GM12878 (cell line): ENCODE measurements at regions not wholly inside any gene's neighbourhood (a gene's known extent, or its start where the extent isn't known, plus 50 kb on each side); places are given as distances from the start of the nearest gene placed in this dataset.

Experiments
- ATAC-seq: fragments of 200-7000 bp; cut with Tn5 transposase; 3 replicates; pipeline ENCODE4 v1.9.1; 2020; ENCODE audit warnings: mild to moderate bottlenecking, moderate library complexity
- BruUV-seq: library from RNA; stranded (reverse); fragments of 400-500 nt; replicated peaks from 2 replicates; lab custom pipeline; 2021; lab: Mats Ljungman, UMichigan
- CTCF ChIA-PET: fragments of 300-600 bp; sonication (Branson Sonifier 250); formaldehyde crosslinking; extraction: SDS; loops from one replicate; lab custom pipeline; 2021; ENCODE audit warnings: inconsistent platforms; lab: Yijun Ruan, JAX
- POLR2A ChIA-PET: fragments of 350-600 bp; formaldehyde crosslinking; extraction: SDS; loops from one replicate; lab custom pipeline; 2021; ENCODE audit warnings: inconsistent platforms; lab: Charles Lee
- RAD21 ChIA-PET: fragments of 300-600 bp; sonication (Branson Sonifier 250); formaldehyde crosslinking; loops from one replicate; lab custom pipeline; 2023; ENCODE audit warnings: antibody characterized with exemption; ENCODE audit not compliant: unreplicated experiment; lab: Charles Lee
- SMC1A ChIA-PET: fragments of 300-600 bp; sonication (Branson Sonifier 250); formaldehyde crosslinking; loops from one replicate; lab custom pipeline; 2023; ENCODE audit not compliant: unreplicated experiment, uncharacterized antibody; lab: Charles Lee
- DNase-seq: peaks from one replicate; pipeline ENCODE4 v3.0.0-alpha.2; 2011; ENCODE audit warnings: low read depth, low spot score
- FAIRE-seq: peaks from 3 replicates; lab custom pipeline; 2011; peaks lifted over from hg19 to GRCh38; lab: Jason Lieb, UNC
- H2AFZ ChIP-seq: 2 replicates; pipeline ENCODE4 v1.6.0; 2011; ENCODE audit warnings: low read depth, low read length, control low read depth; ENCODE audit not compliant: control insufficient read depth
- H3K27ac ChIP-seq: 2 replicates; pipeline ENCODE4 v1.5.1; 2011; ENCODE audit warnings: control low read depth; ENCODE audit not compliant: control insufficient read depth, insufficient read depth
- H3K27me3 ChIP-seq, 2 experiments: replicated peaks in 1 of 2; 2 replicates each; pipeline versions ENCODE4 v1.6.0 to v1.6.1; 2011; ENCODE audit warnings: low read length in 1 of 2; ENCODE audit not compliant: control insufficient read depth in 2 of 2, insufficient read depth in 2 of 2
- H3K36me3 ChIP-seq, 2 experiments: 2 replicates each; pipeline ENCODE4 v1.5.1; 2011; ENCODE audit warnings: low read length in 1 of 2; ENCODE audit not compliant: control insufficient read depth in 2 of 2, insufficient read depth in 2 of 2
- H3K4me1 ChIP-seq: 2 replicates; pipeline ENCODE4 v1.6.1; 2011; ENCODE audit warnings: mild to moderate bottlenecking, low read length, moderate library complexity, mixed read lengths; ENCODE audit not compliant: control insufficient read depth, insufficient read depth
- H3K4me2 ChIP-seq: 2 replicates; pipeline ENCODE4 v1.6.0; 2011; ENCODE audit warnings: control low read depth; ENCODE audit not compliant: control insufficient read depth, insufficient read depth
- H3K4me3 ChIP-seq: fragments of 200-600 bp; sonication (generic); 2 replicates; pipeline ENCODE4 v1.5.1; 2016
- H3K79me2 ChIP-seq: 2 replicates; pipeline ENCODE4 v1.6.0; 2011; ENCODE audit warnings: low read length; ENCODE audit not compliant: control insufficient read depth, insufficient read depth
- H3K9ac ChIP-seq: 2 replicates; pipeline ENCODE4 v1.8.0; 2011; ENCODE audit warnings: low read length, control low read depth, mixed read lengths; ENCODE audit not compliant: control insufficient read depth, insufficient read depth
- H3K9me3 ChIP-seq: replicated peaks from 3 replicates; pipeline ENCODE4 v1.5.1; 2011; ENCODE audit warnings: mild to moderate bottlenecking, low read length; ENCODE audit not compliant: control insufficient read depth, insufficient read depth
- H4K20me1 ChIP-seq: 2 replicates; pipeline ENCODE4 v1.6.0; 2011; ENCODE audit not compliant: control insufficient read depth, insufficient read depth
- BHLHE40 ChIP-seq, 2 experiments: fragments of 450-650 bp in 1 of 2; IDR thresholded peaks; 2 replicates each; pipeline ENCODE4 v1.6.1; 2011 to 2017; ENCODE audit warnings: low read depth in 2 of 2, borderline replicate concordance in 1 of 2, improper control_type of control experiment in 1 of 2, low read length in 1 of 2, mild to moderate bottlenecking in 1 of 2
- CEBPB ChIP-seq, 2 experiments: fragments of 150-350 bp in 1 of 2; IDR thresholded peaks; 2 replicates each; pipeline ENCODE4 v1.6.1; 2012 to 2014; ENCODE audit warnings: low read depth in 2 of 2, low read length in 2 of 2, borderline replicate concordance in 1 of 2, inconsistent platforms in 1 of 2
- ETV6 ChIP-seq, 2 experiments: fragments of 450-650 bp in 1 of 2; IDR thresholded peaks in 1 of 2; conservative IDR thresholded peaks in 1 of 2; 2 replicates each; pipeline ENCODE4 v1.6.1; 2014; ENCODE audit warnings: antibody characterized with exemption in 1 of 2, borderline replicate concordance in 1 of 2, low read depth in 1 of 2, mild to moderate bottlenecking in 1 of 2, moderate library complexity in 1 of 2
- FOS ChIP-seq: IDR thresholded peaks from 3 replicates; pipeline ENCODE4 v1.6.1; 2011; ENCODE audit warnings: borderline replicate concordance; ENCODE audit not compliant: insufficient read length; ENCODE audit errors: extremely low read depth
- IRF4 ChIP-seq: IDR thresholded peaks from 2 replicates; pipeline ENCODE4 v1.6.1; 2011; ENCODE audit warnings: low read depth, low read length
- JUNB ChIP-seq: IDR thresholded peaks from 2 replicates; pipeline ENCODE4 v1.6.1; 2016; ENCODE audit warnings: antibody characterized with exemption, mild to moderate bottlenecking
- STAT1 ChIP-seq: fragments of 450-650 bp; conservative IDR thresholded peaks from 2 replicates; pipeline ENCODE4 v1.6.1; 2014; ENCODE audit warnings: antibody characterized with exemption, mild to moderate bottlenecking
- TBL1XR1 ChIP-seq: IDR thresholded peaks from 2 replicates; pipeline ENCODE4 v1.6.1; 2012; ENCODE audit warnings: low read depth, low read length, improper control_type of control experiment
- TCF12 ChIP-seq: IDR thresholded peaks from 2 replicates; pipeline ENCODE4 v1.6.1; 2011; ENCODE audit warnings: low read depth, mild to moderate bottlenecking, low read length
- ZNF217 ChIP-seq: fragments of 450-650 bp; IDR thresholded peaks from 2 replicates; pipeline ENCODE4 v1.6.1; 2017; ENCODE audit warnings: antibody characterized with exemption, mild to moderate bottlenecking
- ZZZ3 ChIP-seq: IDR thresholded peaks from 2 replicates; pipeline ENCODE4 v1.6.1; 2011; ENCODE audit warnings: low read depth; ENCODE audit not compliant: control insufficient read depth, insufficient read length
- WGBS: methylation state at CpG from one replicate; pipeline ENCODE4 v1.1.6; 2016; ENCODE audit warnings: low lambda C conversion rate; ENCODE audit not compliant: insufficient replicate concordance, insufficient coverage; ENCODE audit errors: missing lambda C conversion rate; 5-methylcytosine and 5-hydroxymethylcytosine counted together
- in situ Hi-C: fragments of 300-500 bp; cut with MboI; formaldehyde crosslinking; loops from 9 replicates; pipeline ENCODE4 v1.14.3; 2018; ENCODE audit warnings: mixed read lengths
- intact Hi-C: fragments of 100-400 bp; cut with micrococcal nuclease; formaldehyde crosslinking; loops from one replicate; pipeline ENCODE4 v1.14.2; 2022; ENCODE audit not compliant: unreplicated experiment
- TF ChIP-seq, protein P1 (sequence below): fragments of 450-650 bp; IDR thresholded peaks from 2 replicates; pipeline ENCODE4 v1.6.1; 2018; ENCODE audit warnings: borderline replicate concordance, mild to moderate bottlenecking; ENCODE audit not compliant: partially characterized antibody
- TF ChIP-seq, protein P2 (sequence below): IDR thresholded peaks from 2 replicates; pipeline ENCODE4 v1.6.1; 2012; ENCODE audit warnings: low read length, inconsistent platforms
- TF ChIP-seq, protein P3 (sequence below): fragments of 150-350 bp; IDR thresholded peaks from 2 replicates; pipeline ENCODE4 v1.6.1; 2014; ENCODE audit warnings: mild to moderate bottlenecking, low read depth, low read length
- TF ChIP-seq, protein P4 (sequence below): fragments of 450-650 bp; IDR thresholded peaks from 2 replicates; pipeline ENCODE4 v1.6.1; 2017; ENCODE audit warnings: borderline replicate concordance

DNA sequence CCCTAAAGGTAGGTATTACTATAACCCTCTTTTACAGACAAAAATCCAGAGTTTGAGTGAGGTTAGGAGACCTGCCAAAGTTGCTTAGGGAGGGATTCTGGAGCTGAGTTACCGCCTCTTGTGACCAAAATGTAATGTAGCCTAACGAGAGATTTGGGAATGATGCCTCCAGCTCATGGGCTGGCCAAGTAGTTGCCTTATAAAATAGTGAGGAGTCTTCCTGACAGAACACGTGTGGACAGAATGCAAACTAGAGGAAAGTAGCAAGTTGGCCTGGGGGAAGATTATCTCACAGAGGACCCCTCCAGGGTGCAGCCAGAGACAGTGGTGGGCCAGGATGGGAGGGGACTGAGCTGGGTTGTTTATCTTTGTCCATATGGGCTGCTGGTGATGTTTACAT, 543.7 kb upstream of the CDH11 start (continued):
- TF ChIP-seq, protein P1, sequence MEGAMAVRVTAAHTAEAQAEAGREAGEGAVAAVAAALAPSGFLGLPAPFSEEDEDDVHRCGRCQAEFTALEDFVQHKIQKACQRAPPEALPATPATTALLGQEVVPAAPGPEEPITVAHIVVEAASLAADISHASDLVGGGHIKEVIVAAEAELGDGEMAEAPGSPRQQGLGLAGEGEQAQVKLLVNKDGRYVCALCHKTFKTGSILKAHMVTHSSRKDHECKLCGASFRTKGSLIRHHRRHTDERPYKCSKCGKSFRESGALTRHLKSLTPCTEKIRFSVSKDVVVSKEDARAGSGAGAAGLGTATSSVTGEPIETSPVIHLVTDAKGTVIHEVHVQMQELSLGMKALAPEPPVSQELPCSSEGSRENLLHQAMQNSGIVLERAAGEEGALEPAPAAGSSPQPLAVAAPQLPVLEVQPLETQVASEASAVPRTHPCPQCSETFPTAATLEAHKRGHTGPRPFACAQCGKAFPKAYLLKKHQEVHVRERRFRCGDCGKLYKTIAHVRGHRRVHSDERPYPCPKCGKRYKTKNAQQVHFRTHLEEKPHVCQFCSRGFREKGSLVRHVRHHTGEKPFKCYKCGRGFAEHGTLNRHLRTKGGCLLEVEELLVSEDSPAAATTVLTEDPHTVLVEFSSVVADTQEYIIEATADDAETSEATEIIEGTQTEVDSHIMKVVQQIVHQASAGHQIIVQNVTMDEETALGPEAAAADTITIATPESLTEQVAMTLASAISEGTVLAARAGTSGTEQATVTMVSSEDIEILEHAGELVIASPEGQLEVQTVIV = no peak
- no peak for TF ChIP-seq BHLHE40 (IDR thresholded peaks at IDR 0.05; ENCODE audit: borderline replicate concordance in 1 of 2, low read depth in 2 of 2, low read length in 1 of 2)
- TF ChIP-seq, protein P2, sequence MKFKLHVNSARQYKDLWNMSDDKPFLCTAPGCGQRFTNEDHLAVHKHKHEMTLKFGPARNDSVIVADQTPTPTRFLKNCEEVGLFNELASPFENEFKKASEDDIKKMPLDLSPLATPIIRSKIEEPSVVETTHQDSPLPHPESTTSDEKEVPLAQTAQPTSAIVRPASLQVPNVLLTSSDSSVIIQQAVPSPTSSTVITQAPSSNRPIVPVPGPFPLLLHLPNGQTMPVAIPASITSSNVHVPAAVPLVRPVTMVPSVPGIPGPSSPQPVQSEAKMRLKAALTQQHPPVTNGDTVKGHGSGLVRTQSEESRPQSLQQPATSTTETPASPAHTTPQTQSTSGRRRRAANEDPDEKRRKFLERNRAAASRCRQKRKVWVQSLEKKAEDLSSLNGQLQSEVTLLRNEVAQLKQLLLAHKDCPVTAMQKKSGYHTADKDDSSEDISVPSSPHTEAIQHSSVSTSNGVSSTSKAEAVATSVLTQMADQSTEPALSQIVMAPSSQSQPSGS = no peak
- no peak for TF ChIP-seq TCF12
- TF ChIP-seq IRF4 = no peak
- no peak for TF ChIP-seq STAT1
- TF ChIP-seq ZZZ3 = no peak
- TF ChIP-seq ETV6 (conservative IDR thresholded peaks at IDR 0.05 in 1 of 2, IDR thresholded peaks at IDR 0.05 in 1 of 2; ENCODE audit: borderline replicate concordance in 1 of 2, low read depth in 1 of 2) = no peak
- TF ChIP-seq, all 136 proteins: peak for 0

DNA sequence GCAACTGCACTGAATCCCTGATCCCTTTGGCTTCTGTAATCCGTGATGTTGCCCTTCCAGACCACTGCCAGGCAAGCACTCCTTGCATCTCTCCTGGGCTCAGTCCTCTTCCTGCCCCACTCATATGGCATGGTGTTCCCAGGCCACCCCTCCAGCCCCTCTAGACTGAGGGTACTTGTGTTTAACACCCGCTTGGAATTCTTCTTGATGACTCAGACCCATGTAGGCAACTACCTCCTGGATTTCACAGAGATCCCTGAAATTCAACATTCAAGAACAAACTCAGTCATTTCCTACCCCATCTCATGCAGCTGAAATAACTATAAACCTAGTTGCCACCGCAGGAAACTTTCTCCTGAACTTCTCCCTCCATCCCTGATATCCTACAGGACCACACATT, 541.9 kb upstream of the CDH11 start:
- no peaks in the 10 kb centered on the region for H3K36me3 ChIP-seq
- H3K9ac ChIP-seq = no peak overlapping the region
- no peaks in the 10 kb centered on the region for H3K4me1 ChIP-seq
- TF ChIP-seq FOS = no peak
- TF ChIP-seq JUNB = no peak
- TF ChIP-seq TBL1XR1 = no peak
- TF ChIP-seq, protein P3, sequence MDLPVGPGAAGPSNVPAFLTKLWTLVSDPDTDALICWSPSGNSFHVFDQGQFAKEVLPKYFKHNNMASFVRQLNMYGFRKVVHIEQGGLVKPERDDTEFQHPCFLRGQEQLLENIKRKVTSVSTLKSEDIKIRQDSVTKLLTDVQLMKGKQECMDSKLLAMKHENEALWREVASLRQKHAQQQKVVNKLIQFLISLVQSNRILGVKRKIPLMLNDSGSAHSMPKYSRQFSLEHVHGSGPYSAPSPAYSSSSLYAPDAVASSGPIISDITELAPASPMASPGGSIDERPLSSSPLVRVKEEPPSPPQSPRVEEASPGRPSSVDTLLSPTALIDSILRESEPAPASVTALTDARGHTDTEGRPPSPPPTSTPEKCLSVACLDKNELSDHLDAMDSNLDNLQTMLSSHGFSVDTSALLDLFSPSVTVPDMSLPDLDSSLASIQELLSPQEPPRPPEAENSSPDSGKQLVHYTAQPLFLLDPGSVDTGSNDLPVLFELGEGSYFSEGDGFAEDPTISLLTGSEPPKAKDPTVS = no peak
- TF ChIP-seq ZNF217 = no peak
- TF ChIP-seq CEBPB (IDR thresholded peaks at IDR 0.05; ENCODE audit: borderline replicate concordance in 1 of 2, low read depth in 2 of 2, low read length in 2 of 2) = no peak
- TF ChIP-seq, protein P4, sequence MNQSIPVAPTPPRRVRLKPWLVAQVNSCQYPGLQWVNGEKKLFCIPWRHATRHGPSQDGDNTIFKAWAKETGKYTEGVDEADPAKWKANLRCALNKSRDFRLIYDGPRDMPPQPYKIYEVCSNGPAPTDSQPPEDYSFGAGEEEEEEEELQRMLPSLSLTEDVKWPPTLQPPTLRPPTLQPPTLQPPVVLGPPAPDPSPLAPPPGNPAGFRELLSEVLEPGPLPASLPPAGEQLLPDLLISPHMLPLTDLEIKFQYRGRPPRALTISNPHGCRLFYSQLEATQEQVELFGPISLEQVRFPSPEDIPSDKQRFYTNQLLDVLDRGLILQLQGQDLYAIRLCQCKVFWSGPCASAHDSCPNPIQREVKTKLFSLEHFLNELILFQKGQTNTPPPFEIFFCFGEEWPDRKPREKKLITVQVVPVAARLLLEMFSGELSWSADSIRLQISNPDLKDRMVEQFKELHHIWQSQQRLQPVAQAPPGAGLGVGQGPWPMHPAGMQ = no peak
- FAIRE-seq = no peak
- H3K79me2 ChIP-seq = no peaks in the 10 kb centered on the region
- H3K4me3 ChIP-seq = no peak overlapping the region
- H3K9me3 ChIP-seq = no peaks in the 10 kb centered on the region
- ATAC-seq = no peak
- SMC1A ChIA-PET = no interaction called here
- POLR2A ChIA-PET = no interaction called here
- no peak overlapping the region for H2AFZ ChIP-seq
- WGBS = 15% methylated on average over 3 of the region's 3 CpGs
- intact Hi-C loops (no loop called here), in situ Hi-C loops (no loop called here)
- RAD21 ChIA-PET = no interaction called here
- H3K27me3 ChIP-seq = no peaks in the 10 kb centered on the region
- H4K20me1 ChIP-seq = no peaks in the 10 kb centered on the region
- no peak for DNase-seq
- CTCF ChIA-PET = no interaction called here
- BruUV-seq = no TSS peak
- no peak overlapping the region for H3K4me2 ChIP-seq
- H3K27ac ChIP-seq = no peak overlapping the region
